ENCODE measurements at regions not wholly inside any gene's neighbourhood (a gene's known extent, or its start where the extent isn't known, plus 50 kb on each side); places are given as distances from the start of the nearest gene placed in this dataset.

DNA sequence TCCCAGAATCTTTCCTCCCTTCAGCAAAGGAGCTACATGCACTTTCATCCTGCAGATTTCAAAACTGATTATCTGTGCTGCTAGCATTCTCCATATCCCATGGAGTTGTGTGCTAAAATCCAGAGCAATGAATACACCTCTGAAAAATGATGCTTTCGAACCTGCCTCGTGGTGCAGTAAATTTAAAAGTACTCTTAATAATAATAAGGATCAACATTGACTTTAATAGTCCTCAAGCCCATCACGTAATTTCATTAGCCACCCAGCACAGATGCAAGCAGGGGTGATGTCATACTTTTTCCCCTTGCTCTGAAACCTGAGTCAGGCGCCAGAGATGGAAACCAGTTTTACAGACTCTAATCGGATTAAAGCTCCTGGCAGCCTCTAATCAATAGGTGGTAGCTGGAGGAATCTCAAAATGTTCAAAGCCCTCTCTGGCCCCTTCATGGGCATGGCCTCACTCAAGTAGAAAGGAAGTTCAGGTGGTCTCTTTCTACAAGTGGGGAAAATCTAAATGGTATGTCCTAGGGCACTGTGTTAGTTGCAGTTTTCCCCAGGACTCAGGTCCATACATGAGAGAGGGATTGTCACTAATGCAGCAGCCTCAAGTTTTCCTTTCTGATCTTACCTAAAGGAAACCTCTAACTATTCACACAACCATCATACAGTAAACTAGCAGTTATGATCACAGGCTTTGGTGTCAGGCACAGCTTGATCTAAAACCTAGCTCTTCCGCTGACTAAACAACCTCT is 221.6 kb upstream of the SLC30A5 start:
- TF ChIP-seq, protein P1, sequence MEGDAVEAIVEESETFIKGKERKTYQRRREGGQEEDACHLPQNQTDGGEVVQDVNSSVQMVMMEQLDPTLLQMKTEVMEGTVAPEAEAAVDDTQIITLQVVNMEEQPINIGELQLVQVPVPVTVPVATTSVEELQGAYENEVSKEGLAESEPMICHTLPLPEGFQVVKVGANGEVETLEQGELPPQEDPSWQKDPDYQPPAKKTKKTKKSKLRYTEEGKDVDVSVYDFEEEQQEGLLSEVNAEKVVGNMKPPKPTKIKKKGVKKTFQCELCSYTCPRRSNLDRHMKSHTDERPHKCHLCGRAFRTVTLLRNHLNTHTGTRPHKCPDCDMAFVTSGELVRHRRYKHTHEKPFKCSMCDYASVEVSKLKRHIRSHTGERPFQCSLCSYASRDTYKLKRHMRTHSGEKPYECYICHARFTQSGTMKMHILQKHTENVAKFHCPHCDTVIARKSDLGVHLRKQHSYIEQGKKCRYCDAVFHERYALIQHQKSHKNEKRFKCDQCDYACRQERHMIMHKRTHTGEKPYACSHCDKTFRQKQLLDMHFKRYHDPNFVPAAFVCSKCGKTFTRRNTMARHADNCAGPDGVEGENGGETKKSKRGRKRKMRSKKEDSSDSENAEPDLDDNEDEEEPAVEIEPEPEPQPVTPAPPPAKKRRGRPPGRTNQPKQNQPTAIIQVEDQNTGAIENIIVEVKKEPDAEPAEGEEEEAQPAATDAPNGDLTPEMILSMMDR (conservative IDR thresholded peaks at IDR 0.05; ENCODE audit: low read depth, low read length): no peak
- TF ChIP-seq EZH2 (IDR thresholded peaks at IDR 0.05; ENCODE audit: borderline replicate concordance, low read depth, low read length, poor library complexity, severe bottlenecking): no peak

Data from A673 (cell line).